Keratinocyte (primary cell): ENCODE measurements at regions not wholly inside any gene's neighbourhood (a gene's known extent, or its start where the extent isn't known, plus 50 kb on each side); places are given as distances from the start of the nearest gene placed in this dataset.

Experiments used
- DNase-seq: peaks from one replicate; pipeline ENCODE4 v3.0.0-alpha.2; 2011; ENCODE audit warnings: low read depth, missing footprints, low spot score
- FAIRE-seq: peaks from 2 replicates; lab custom pipeline; 2011; peaks lifted over from hg19 to GRCh38; lab: Jason Lieb, UNC
- H2AFZ ChIP-seq: 2 replicates; pipeline ENCODE4 v1.6.0; 2012; ENCODE audit warnings: low read length, control low read depth, inconsistent platforms; ENCODE audit not compliant: control insufficient read depth
- H3K27ac ChIP-seq: 2 replicates; pipeline ENCODE4 v1.5.1; 2011; ENCODE audit warnings: low read length; ENCODE audit not compliant: control insufficient read depth, insufficient read depth
- H3K27me3 ChIP-seq: 3 replicates; pipeline ENCODE4 v1.6.0; 2011; ENCODE audit warnings: low read length; ENCODE audit not compliant: control insufficient read depth, insufficient read depth; ENCODE audit errors: extremely low read depth
- H3K36me3 ChIP-seq, 2 experiments: 2 replicates in 1 of 2; 3 replicates in 1 of 2; pipeline ENCODE4 v1.5.1; 2011; ENCODE audit warnings: low read length in 2 of 2, mild to moderate bottlenecking in 1 of 2; ENCODE audit not compliant: control insufficient read depth in 2 of 2, insufficient read depth in 2 of 2; ENCODE audit errors: extremely low read depth in 1 of 2
- H3K4me1 ChIP-seq: 3 replicates; pipeline ENCODE4 v1.5.1; 2011; ENCODE audit warnings: low read length; ENCODE audit not compliant: control insufficient read depth, insufficient read depth; ENCODE audit errors: extremely low read depth
- H3K4me2 ChIP-seq: 3 replicates; pipeline ENCODE4 v1.6.0; 2011; ENCODE audit warnings: low read depth, low read length; ENCODE audit not compliant: control insufficient read depth, insufficient read depth; ENCODE audit errors: extremely low read depth
- H3K4me3 ChIP-seq, 3 experiments: fragments of 200-600 bp in 1 of 3; sonication (generic) in 1 of 3; 2 replicates in 2 of 3; 3 replicates in 1 of 3; pipeline ENCODE4 v1.5.1; 2011 to 2016; ENCODE audit warnings: low read length in 3 of 3, mild to moderate bottlenecking in 3 of 3, control low read depth in 2 of 3, inconsistent platforms in 1 of 3, low read depth in 1 of 3, mixed read lengths in 1 of 3, mixed run types in 1 of 3, moderate library complexity in 1 of 3; ENCODE audit not compliant: control insufficient read depth in 2 of 3, insufficient read depth in 2 of 3; ENCODE audit errors: extremely low read depth in 1 of 3
- H3K79me2 ChIP-seq: 2 replicates; pipeline ENCODE4 v1.6.0; 2012; ENCODE audit warnings: low read length; ENCODE audit not compliant: control insufficient read depth, insufficient read depth
- H3K9ac ChIP-seq: 3 replicates; pipeline ENCODE4 v1.6.0; 2011; ENCODE audit warnings: low read length; ENCODE audit not compliant: control insufficient read depth, insufficient read depth; ENCODE audit errors: extremely low read depth
- H3K9me1 ChIP-seq: 3 replicates; pipeline ENCODE4 v1.6.0; 2011; ENCODE audit warnings: low read length; ENCODE audit not compliant: control insufficient read depth, insufficient read depth; ENCODE audit errors: extremely low read depth
- H3K9me3 ChIP-seq: 2 replicates; pipeline ENCODE4 v1.5.1; 2012; ENCODE audit warnings: low read depth, low read length; ENCODE audit not compliant: control insufficient read depth
- H4K20me1 ChIP-seq: 3 replicates; pipeline ENCODE4 v1.6.0; 2011; ENCODE audit warnings: low read length; ENCODE audit not compliant: control insufficient read depth, insufficient read depth; ENCODE audit errors: extremely low read depth
- EZH2 ChIP-seq: IDR thresholded peaks from one replicate; pipeline ENCODE4 v1.6.1; 2012; ENCODE audit warnings: inconsistent platforms, mild to moderate bottlenecking, low read length, moderate library complexity
- dilution Hi-C: fragments of 300-500 bp; cut with MboI; formaldehyde crosslinking; loops from one replicate; pipeline ENCODE4 v1.7.0; 2020; ENCODE audit warnings: low sequenced_read_pairs; ENCODE audit not compliant: extremely low pct_ligation_motif_present
- TF ChIP-seq, protein P1 (sequence below), 3 experiments: IDR thresholded peaks in 1 of 3; conservative IDR thresholded peaks in 1 of 3; optimal IDR thresholded peaks in 1 of 3; 2 replicates in 2 of 3; 3 replicates in 1 of 3; pipeline versions ENCODE3 to v1.5.1; 2011; ENCODE audit warnings: low read length in 3 of 3, mild to moderate bottlenecking in 3 of 3, moderate library complexity in 2 of 3, control low read depth in 1 of 3, inconsistent platforms in 1 of 3; ENCODE audit not compliant: insufficient read depth in 2 of 3; ENCODE audit errors: extremely low read depth in 1 of 3

DNA sequence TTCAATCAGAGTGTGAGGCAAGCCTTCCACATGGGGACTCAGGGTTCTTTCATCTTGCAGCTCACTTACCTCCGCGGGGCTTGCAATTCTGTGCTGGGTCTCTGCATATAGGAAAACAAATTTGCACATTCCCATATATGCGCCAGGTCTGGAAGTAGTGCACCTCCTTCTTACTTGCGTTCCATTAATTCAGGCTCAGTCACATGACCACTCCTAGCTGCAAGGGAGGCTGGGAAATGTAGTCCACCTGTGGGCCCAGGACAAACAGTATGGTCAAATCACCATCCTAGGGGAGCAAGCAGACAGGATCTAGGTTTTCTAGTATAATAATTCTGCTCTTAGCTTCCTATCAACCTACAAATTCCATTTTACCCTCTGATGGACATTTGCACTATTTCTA lies 160.4 kb downstream of the AACS start:
- Histone ChIP-seq H3K4me2 (no peak overlapping the region), H3K36me3 (no peaks in the 10 kb centered on the region), H3K27me3 (no peaks in the 10 kb centered on the region), H2AFZ (no peak overlapping the region), H3K9me3 (no peaks in the 10 kb centered on the region), H3K4me3 (no peak overlapping the region), H3K9me1 (no peaks in the 10 kb centered on the region), H3K79me2 (no peaks in the 10 kb centered on the region), H3K9ac (no peak overlapping the region), H4K20me1 (no peaks in the 10 kb centered on the region), H3K4me1 (no peaks in the 10 kb centered on the region), H3K27ac (no peak overlapping the region)
- FAIRE-seq (no peak), DNase-seq (no peak)
- TF ChIP-seq, protein P1, sequence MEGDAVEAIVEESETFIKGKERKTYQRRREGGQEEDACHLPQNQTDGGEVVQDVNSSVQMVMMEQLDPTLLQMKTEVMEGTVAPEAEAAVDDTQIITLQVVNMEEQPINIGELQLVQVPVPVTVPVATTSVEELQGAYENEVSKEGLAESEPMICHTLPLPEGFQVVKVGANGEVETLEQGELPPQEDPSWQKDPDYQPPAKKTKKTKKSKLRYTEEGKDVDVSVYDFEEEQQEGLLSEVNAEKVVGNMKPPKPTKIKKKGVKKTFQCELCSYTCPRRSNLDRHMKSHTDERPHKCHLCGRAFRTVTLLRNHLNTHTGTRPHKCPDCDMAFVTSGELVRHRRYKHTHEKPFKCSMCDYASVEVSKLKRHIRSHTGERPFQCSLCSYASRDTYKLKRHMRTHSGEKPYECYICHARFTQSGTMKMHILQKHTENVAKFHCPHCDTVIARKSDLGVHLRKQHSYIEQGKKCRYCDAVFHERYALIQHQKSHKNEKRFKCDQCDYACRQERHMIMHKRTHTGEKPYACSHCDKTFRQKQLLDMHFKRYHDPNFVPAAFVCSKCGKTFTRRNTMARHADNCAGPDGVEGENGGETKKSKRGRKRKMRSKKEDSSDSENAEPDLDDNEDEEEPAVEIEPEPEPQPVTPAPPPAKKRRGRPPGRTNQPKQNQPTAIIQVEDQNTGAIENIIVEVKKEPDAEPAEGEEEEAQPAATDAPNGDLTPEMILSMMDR (optimal IDR thresholded peaks at IDR 0.05 in 1 of 3, IDR thresholded peaks at IDR 0.05 in 1 of 3, conservative IDR thresholded peaks at IDR 0.05 in 1 of 3; ENCODE audit: extremely low read depth in 1 of 3, insufficient read depth in 2 of 3, low read length in 3 of 3): no peak
- TF ChIP-seq EZH2: no peak
- dilution Hi-C loops: no loop called here

DNA sequence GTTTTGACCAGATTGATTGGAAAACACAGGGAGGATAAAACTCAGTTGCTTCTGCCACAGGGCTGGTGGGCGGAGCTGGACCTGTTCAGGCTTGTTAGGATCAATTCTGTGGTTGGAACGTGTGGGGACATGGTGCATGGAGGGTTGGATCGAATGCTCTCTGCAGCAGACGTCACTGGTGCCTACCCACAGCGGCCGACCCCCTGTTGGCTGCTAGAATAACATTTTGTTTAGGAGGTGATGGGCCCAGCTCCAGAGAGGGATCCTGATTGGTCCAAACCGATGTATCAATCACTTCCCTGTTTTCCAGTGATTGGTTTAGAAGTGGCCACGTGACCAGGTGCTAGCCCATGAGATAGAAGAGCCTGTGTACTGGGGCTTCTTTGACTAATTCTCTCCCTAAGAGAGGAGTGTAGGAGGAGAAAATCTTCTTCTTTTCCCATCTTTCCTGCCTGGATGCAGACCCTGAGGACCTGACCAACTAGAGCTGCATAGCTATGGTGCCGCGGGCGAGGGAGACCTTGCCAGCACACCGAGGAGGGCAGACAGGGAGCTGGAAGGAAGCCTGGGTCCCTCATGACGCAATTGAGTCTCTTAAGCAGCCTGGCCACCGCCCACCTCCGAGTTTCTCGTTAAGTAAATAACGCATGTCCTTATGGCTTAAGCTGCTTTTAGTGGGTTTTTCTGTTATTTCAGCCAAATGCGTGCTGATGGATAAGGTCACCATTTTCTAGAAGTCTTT lies 163.5 kb downstream of the AACS start:
- Histone ChIP-seq H3K9ac (no peak overlapping the region), H3K27me3 (no peaks in the 10 kb centered on the region), H3K4me3 (no peak overlapping the region), H3K4me1 (no peaks in the 10 kb centered on the region), H3K4me2 (no peak overlapping the region), H3K79me2 (no peaks in the 10 kb centered on the region), H3K36me3 (no peaks in the 10 kb centered on the region), H2AFZ (no peak overlapping the region), H3K9me3 (no peaks in the 10 kb centered on the region), H3K9me1 (no peaks in the 10 kb centered on the region), H4K20me1 (no peaks in the 10 kb centered on the region), H3K27ac (no peak overlapping the region)
- no peak for TF ChIP-seq EZH2
- TF ChIP-seq, protein P1 (optimal IDR thresholded peaks at IDR 0.05 in 1 of 3, IDR thresholded peaks at IDR 0.05 in 1 of 3, conservative IDR thresholded peaks at IDR 0.05 in 1 of 3; ENCODE audit: extremely low read depth in 1 of 3, insufficient read depth in 2 of 3, low read length in 3 of 3): no peak
- dilution Hi-C loops: no loop called here
- no peak for FAIRE-seq
- DNase-seq: no peak
